T-helper 1 cell treated with Interleukin-12 subunit alpha and Interleukin-12 subunit beta and Interleukin-4 antibody, amounts not matched to agents 30 ng/mL and 1 ng/mL, for 36 hours (primary cell): ENCODE measurements at regions not wholly inside any gene's neighbourhood (a gene's known extent, or its start where the extent isn't known, plus 50 kb on each side); places are given as distances from the start of the nearest gene placed in this dataset.

Source experiments
- intact Hi-C: fragments of 100-400 bp; cut with micrococcal nuclease; formaldehyde crosslinking; loops from one replicate; pipeline ENCODE4 v1.15.1; 2024

- intact Hi-C loops = no loop called here
Observed at GRCh38 chr10:111200505-111201186, 123.8 kb downstream of the ADRA2A start.

GRCh38 chr10:111203615-111204014 is 126.8 kb downstream of the ADRA2A start:
- intact Hi-C loops = no loop called here

DNA sequence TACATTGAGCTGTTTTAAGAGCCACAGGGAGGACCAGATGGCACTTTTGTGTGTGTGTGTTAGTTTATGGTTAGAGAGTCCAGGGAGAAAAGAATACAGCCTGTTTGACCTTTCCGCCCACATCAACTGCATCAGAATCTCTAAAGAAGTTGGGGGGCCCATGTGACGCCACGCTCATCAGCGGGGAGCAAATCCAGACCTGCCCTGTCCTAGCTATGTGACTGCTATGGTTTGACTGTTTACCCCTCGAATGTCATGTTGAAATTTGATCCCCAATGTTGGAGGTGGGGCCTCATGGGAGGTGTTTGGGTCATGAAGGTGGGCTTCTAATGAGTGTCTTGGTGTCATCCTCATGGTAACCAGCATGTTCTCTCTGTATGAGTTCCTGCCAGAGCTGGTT is 128.0 kb downstream of the ADRA2A start:
- intact Hi-C loops = loop anchor here (5.0 kb wide), 1 partner anchor 313 kb away; no protein-coding TSS in a partner anchor

- intact Hi-C loops = loop anchor here (5.0 kb wide), 1 partner anchor 314 kb away; no protein-coding TSS in a partner anchor
Observed at GRCh38 chr10:111206521-111206920, 129.7 kb downstream of the ADRA2A start.

GRCh38 chr10:111207500-111207899 is 130.7 kb downstream of the ADRA2A start:
- intact Hi-C loops = loop anchor here (1.0 to 5.0 kb wide), 4 partner anchors 131 to 597 kb away; no protein-coding TSS in a partner anchor

DNA sequence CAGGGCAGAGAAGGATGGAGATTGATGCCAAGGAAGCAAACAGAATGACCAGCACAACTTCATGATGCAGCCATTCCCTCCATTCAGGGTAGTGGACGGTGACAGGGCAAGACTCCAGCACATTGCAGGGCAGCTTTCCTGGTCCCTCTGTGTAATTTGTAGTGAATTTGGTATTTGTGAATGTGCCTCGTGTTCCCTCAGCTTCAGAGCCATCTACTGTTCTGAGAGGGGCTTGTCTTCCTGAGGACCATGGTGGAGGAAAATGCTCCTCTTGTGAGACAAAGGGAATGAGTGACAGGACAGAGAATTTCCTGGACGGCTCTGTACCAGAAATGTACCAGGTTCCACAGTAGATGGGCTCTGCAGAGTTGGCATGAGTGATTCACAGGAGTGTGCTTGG is 132.1 kb downstream of the ADRA2A start:
- intact Hi-C loops = loop anchor here (5.0 kb wide), 1 partner anchor 317 kb away; no protein-coding TSS in a partner anchor

DNA sequence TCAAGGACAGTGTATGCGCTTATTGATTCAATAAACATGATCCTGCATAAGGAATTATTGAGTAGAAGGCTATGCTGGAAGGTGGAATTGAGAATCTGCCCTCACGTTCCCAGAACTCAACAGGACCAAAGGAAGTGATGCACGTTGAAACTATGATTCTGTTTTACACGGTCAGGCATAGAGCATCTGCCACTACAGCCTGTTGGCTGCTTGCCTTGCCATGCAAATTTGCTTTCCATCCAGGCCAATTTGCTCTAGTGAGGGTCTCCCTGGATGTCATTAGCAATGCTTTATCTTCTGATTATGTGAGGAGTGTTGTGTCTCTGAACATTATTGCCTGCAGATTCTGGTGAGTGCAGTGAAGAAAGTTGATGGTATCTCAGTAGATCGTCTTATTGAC is 132.9 kb downstream of the ADRA2A start:
- intact Hi-C loops = loop anchor here (5.0 kb wide), 1 partner anchor 317 kb away; no protein-coding TSS in a partner anchor

DNA sequence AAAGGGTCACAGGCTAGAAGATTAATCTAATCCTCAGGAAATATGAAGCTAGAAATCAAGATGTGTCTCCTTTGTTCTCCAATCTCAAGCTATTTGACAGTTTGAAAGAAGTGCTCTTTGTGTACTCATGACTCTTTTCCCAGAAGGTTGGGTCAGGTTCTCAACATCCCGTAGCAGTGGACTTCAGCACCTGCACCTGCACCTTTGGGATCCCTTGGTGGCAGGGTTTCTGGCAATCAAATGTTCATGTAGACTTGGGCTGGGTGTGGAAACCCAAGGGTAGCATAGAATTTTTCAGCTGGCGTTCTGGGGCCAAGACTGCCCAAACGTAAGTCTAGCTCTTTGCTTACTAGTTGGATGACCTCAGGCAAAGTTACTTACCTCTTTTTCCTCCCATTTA is 134.4 kb downstream of the ADRA2A start:
- intact Hi-C loops = no loop called here

DNA sequence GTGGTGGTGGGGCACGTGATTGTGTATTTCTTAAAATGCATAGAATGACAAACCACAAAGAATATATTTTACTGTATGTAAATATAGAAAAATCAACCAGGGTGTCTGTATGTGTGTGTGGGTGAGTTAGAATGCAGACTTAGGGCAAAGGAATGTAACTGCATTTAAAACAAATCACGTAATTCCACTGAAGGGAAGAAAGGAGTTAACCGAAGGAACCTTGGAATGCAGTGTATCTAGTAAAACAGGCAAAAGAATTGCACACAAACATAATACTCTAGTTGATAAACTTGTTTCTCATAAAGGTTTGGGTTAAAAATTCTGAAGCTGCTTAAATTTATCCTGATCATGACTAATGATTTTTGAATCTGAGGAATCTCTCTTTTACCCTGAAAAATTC is 134.9 kb downstream of the ADRA2A start:
- intact Hi-C loops = no loop called here

- intact Hi-C loops = no loop called here
Observed at GRCh38 chr10:111221682-111222480, 145.1 kb downstream of the ADRA2A start.

GRCh38 chr10:111222961-111223360 is 146.1 kb downstream of the ADRA2A start:
- intact Hi-C loops = no loop called here

- intact Hi-C loops = no loop called here
Observed at GRCh38 chr10:111231779-111232178, 154.9 kb downstream of the ADRA2A start.

DNA sequence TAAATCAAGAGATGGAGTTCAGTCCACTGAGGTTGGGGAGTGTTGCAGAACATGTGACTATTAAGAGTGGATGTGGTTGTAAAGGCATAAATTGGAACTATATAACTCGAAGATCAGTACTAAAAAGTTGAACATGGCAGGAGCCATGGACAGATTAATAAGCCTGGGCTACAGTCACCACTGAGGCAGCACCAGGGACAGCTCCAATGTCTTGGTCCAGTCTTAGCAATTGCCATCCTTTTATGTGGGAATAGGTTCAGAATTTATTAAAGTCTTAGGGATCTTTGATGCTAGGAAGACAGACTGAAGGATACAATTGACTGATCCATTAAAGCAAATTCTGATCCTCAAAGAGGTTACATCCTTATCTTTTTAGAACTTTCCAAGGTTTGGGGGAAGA is 156.6 kb downstream of the ADRA2A start:
- intact Hi-C loops = no loop called here

- intact Hi-C loops = no loop called here
Observed at GRCh38 chr10:111234234-111234913, 157.5 kb downstream of the ADRA2A start.

GRCh38 chr10:111234914-111235302 is 158.1 kb downstream of the ADRA2A start:
- intact Hi-C loops = no loop called here

DNA sequence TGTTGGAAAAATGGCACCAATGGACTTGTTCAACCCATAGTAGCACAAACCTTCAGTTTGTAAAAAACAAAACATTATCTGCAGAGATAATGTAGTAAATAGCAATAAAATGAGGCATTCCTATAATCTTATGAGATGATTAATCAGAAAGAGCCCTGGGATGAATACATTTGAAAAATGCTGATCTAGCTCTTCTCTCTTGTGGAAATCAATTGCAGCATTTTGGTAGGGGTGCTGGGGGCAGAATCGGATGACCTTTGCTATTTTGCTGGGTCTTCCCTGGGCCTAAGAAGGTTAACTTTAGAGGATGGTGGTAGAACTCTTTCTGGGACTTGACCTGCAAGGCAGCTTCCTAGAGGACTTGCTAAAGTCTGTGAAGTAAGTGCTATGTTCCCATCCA is 163.5 kb downstream of the ADRA2A start:
- intact Hi-C loops = no loop called here

- intact Hi-C loops = no loop called here
Observed at GRCh38 chr10:111243126-111243525, 166.3 kb downstream of the ADRA2A start.

DNA sequence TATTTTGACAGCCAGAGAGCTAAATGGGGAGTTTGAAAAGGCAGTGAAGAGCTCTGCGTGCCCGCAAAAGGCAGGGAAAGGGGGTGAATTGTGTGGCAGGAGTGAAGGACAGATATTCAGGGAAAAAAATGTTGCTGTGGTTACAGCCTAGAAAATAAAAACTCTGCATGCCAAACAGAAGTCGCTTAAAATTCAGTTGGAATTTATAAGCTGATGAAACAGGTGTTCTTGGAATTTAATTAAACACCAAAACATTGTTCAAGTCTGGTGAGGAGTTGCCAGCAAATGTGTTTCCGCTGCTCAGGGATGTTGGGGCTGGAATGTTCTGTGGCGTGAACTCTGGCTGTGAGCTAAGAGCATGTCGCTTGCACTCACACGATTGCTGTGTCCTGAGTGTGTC is 169.3 kb downstream of the ADRA2A start:
- intact Hi-C loops = no loop called here

DNA sequence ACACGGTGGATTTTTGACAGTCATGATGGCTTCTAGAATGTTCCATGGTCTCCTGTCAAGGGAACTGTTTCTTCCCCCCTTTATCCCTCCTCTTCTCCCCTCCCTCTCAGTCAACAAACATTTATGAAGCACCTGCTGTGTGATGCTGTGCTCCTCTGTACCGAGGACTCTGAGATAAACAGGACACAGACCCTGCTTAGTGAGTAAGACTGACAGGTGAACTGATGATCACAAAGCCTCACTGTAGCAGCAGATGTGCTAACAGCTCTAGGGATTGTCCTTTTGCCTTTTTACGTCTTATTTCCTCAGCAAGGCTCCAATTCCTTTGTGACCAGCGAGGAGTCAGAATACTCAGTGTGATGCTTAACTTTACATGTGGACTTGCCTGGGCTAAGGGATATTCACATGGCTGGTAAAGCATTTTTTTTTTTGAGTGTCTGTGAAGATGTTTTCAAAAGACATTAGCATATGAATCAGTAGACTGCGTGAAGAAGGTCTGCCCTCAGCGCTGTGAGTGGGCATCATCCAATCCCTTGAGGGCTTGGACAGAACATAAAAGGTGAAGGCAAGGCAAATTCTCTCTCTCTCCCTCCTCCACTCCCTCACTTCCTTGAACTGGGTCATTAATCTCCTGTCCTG is 170.1 kb downstream of the ADRA2A start:
- intact Hi-C loops = no loop called here

DNA sequence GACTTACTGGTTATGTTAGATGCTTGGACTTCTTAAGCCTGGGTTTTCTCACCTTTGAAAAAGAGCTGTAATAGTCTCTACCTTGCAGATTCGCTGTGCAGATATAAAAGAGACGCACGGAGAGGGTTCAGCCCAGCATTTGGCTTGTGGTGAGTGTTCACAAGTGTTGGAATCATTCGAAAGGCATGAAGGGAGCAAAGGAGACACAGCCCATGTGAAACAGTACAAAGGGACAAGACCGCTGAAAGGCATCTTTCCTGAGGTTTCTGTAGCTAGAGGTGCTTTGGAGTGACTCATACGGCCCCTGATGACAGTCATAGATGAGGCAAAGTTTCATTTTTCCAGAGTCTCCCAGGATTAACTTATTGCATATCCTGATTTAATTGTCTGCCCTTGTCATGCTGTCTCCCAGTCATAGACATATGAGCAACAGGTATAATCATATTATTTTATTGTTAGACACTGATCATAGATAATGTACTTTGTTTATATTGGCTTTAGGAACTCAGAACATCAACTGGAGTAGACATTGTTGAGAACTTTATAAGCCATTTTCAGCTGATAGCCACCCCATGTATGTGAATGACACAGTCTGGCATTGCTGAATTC is 171.1 kb downstream of the ADRA2A start:
- intact Hi-C loops = no loop called here

GRCh38 chr10:111249925-111250324 is 173.1 kb downstream of the ADRA2A start:
- intact Hi-C loops = no loop called here
